Mesenchymal stem cell (in vitro differentiated cells and primary cell): ENCODE measurements at regions not wholly inside any gene's neighbourhood (a gene's known extent, or its start where the extent isn't known, plus 50 kb on each side); places are given as distances from the start of the nearest gene placed in this dataset.
A peak's percentile ranks its signal among the peaks of the same experiment; 100 is the strongest.

ENCODE experiments used
- DNase-seq: peaks from one replicate; pipeline ENCODE4 v3.0.0-alpha.2; 2013
- H2AFZ ChIP-seq: one replicate; pipeline ENCODE4 v1.6.1; 2013; ENCODE audit warnings: low read depth, mild to moderate bottlenecking, control low read depth, inconsistent platforms, low read length, moderate library complexity
- H2AK5ac ChIP-seq: 2 replicates; pipeline ENCODE4 v1.6.1; 2013; ENCODE audit warnings: low read length, moderate library complexity, mild to moderate bottlenecking, inconsistent platforms; ENCODE audit not compliant: severe bottlenecking
- H2BK120ac ChIP-seq: one replicate; pipeline ENCODE4 v1.6.1; 2013; ENCODE audit warnings: low read depth, mild to moderate bottlenecking, inconsistent platforms, low read length, moderate library complexity
- H2BK12ac ChIP-seq, 2 experiments: one replicate each; pipeline ENCODE4 v1.6.1; 2013; ENCODE audit warnings: inconsistent platforms in 2 of 2, low read length in 2 of 2, mild to moderate bottlenecking in 2 of 2, moderate library complexity in 2 of 2, control low read depth in 1 of 2
- H2BK15ac ChIP-seq: one replicate; pipeline ENCODE4 v1.6.1; 2013; ENCODE audit warnings: mild to moderate bottlenecking, low read depth, inconsistent platforms; ENCODE audit not compliant: poor library complexity, severe bottlenecking
- H2BK5ac ChIP-seq: 2 replicates; pipeline ENCODE4 v1.6.1; 2013; ENCODE audit warnings: low read depth, mild to moderate bottlenecking, low read length, control low read depth, inconsistent platforms; ENCODE audit not compliant: poor library complexity, severe bottlenecking
- H3K14ac ChIP-seq, 2 experiments: one replicate each; pipeline ENCODE4 v1.6.1; 2013; ENCODE audit warnings: inconsistent platforms in 2 of 2, low read length in 2 of 2, control low read depth in 1 of 2, mild to moderate bottlenecking in 1 of 2, moderate library complexity in 1 of 2
- H3K18ac ChIP-seq, 2 experiments: one replicate each; pipeline ENCODE4 v1.6.1; 2013; ENCODE audit warnings: inconsistent platforms in 2 of 2, low read length in 2 of 2, control low read depth in 1 of 2, low read depth in 1 of 2, mild to moderate bottlenecking in 1 of 2
- H3K23ac ChIP-seq, 2 experiments: one replicate each; pipeline ENCODE4 v1.6.1; 2013; ENCODE audit warnings: inconsistent platforms in 2 of 2, low read length in 2 of 2, mild to moderate bottlenecking in 2 of 2, moderate library complexity in 2 of 2, control low read depth in 1 of 2
- H3K27ac ChIP-seq: 2 replicates; pipeline ENCODE4 v1.5.1; 2013; ENCODE audit warnings: mild to moderate bottlenecking, moderate library complexity, low read length, control low read depth, inconsistent platforms; ENCODE audit not compliant: poor library complexity, severe bottlenecking
- H3K27me3 ChIP-seq, 2 experiments: 2 replicates each; pipeline versions ENCODE4 v1.6.1 to v1.7.0; 2013; ENCODE audit warnings: low read length in 2 of 2, mild to moderate bottlenecking in 2 of 2, moderate library complexity in 2 of 2, control low read depth in 1 of 2, inconsistent platforms in 1 of 2; ENCODE audit not compliant: control insufficient read depth in 1 of 2, insufficient read depth in 1 of 2
- H3K36me3 ChIP-seq, 2 experiments: 2 replicates each; pipeline versions ENCODE4 v1.6.1 to v1.7.0; 2013; ENCODE audit warnings: low read length in 2 of 2, control low read depth in 1 of 2, inconsistent platforms in 1 of 2, low read depth in 1 of 2, mild to moderate bottlenecking in 1 of 2; ENCODE audit not compliant: insufficient read depth in 2 of 2, control insufficient read depth in 1 of 2
- H3K4ac ChIP-seq, 2 experiments: one replicate each; pipeline ENCODE4 v1.6.1; 2013; ENCODE audit warnings: inconsistent platforms in 2 of 2, low read length in 2 of 2, mild to moderate bottlenecking in 2 of 2, moderate library complexity in 2 of 2, control low read depth in 1 of 2, low read depth in 1 of 2
- H3K4me1 ChIP-seq: 2 replicates; pipeline ENCODE4 v1.6.1; 2013; ENCODE audit warnings: low read depth, low read length, control low read depth; ENCODE audit not compliant: control insufficient read depth, insufficient read depth
- H3K4me2 ChIP-seq: 2 replicates; pipeline ENCODE4 v1.6.1; 2013; ENCODE audit warnings: low read length, mild to moderate bottlenecking, inconsistent platforms; ENCODE audit not compliant: poor library complexity, severe bottlenecking
- H3K4me3 ChIP-seq, 2 experiments: 2 replicates each; pipeline versions ENCODE4 v1.5.1 to v1.7.0; 2013; ENCODE audit warnings: low read length in 2 of 2, mild to moderate bottlenecking in 2 of 2, control low read depth in 1 of 2, low read depth in 1 of 2; ENCODE audit not compliant: insufficient read depth in 1 of 2
- H3K79me1 ChIP-seq: replicated peaks from 2 replicates; pipeline ENCODE4 v1.6.1; 2013; ENCODE audit warnings: mild to moderate bottlenecking, control low read depth, low read length, inconsistent platforms; ENCODE audit not compliant: poor library complexity, severe bottlenecking
- H3K9ac ChIP-seq: 2 replicates; pipeline ENCODE4 v1.7.0; 2013; ENCODE audit warnings: mild to moderate bottlenecking, low read length, moderate library complexity
- H3K9me3 ChIP-seq: 2 replicates; pipeline ENCODE4 v1.7.0; 2013; ENCODE audit warnings: mild to moderate bottlenecking, low read length; ENCODE audit not compliant: control insufficient read depth
- H4K8ac ChIP-seq: one replicate; pipeline ENCODE4 v1.6.1; 2013; ENCODE audit warnings: inconsistent platforms, mild to moderate bottlenecking, low read length, moderate library complexity
- H4K91ac ChIP-seq: one replicate; pipeline ENCODE4 v1.6.1; 2013; ENCODE audit warnings: mild to moderate bottlenecking, low read length, inconsistent platforms
- WGBS: methylation state at CpG from one replicate; pipeline ENCODE4 v1.1.7; 2013; ENCODE audit warnings: mixed read lengths; 5-methylcytosine and 5-hydroxymethylcytosine counted together

GRCh38 chr11:122189229-122189628 lies 73.2 kb upstream of the BLID start:
- H2BK15ac ChIP-seq, result no peak overlapping the region
- H3K4me2 ChIP-seq, result no peak overlapping the region
- peaks cover 0 to 26% of the 10 kb centered on the region in 2 experiments for H3K36me3 ChIP-seq
- H3K18ac ChIP-seq, result no peak overlapping the region
- H3K27me3 ChIP-seq, result no peaks in the 10 kb centered on the region
- no peak overlapping the region for H4K8ac ChIP-seq
- WGBS, result 10% methylated on average over 2 of the region's 2 CpGs
- H2AK5ac ChIP-seq, result no peak overlapping the region
- H2AFZ ChIP-seq, result no peak overlapping the region
- DNase-seq, result peak; percentile 93
- H4K91ac ChIP-seq, result no peak overlapping the region
- H2BK120ac ChIP-seq, result no peak overlapping the region
- H3K9ac ChIP-seq, result peak overlapping the region; percentile 79
- H3K23ac ChIP-seq, result no peak overlapping the region
- no peak overlapping the region for H2BK5ac ChIP-seq
- peak overlapping the region; percentile 93 for H3K27ac ChIP-seq
- H3K4me1 ChIP-seq, result peaks cover 1% of the 10 kb centered on the region
- H2BK12ac ChIP-seq, result no peak overlapping the region
- H3K9me3 ChIP-seq, result peaks cover 19% of the 10 kb centered on the region
- H3K14ac ChIP-seq, result no peak overlapping the region
- no peak overlapping the region for H3K4ac ChIP-seq
- H3K4me3 ChIP-seq, result no peak overlapping the region
- H3K79me1 ChIP-seq, result peaks cover 9% of the 10 kb centered on the region

DNA sequence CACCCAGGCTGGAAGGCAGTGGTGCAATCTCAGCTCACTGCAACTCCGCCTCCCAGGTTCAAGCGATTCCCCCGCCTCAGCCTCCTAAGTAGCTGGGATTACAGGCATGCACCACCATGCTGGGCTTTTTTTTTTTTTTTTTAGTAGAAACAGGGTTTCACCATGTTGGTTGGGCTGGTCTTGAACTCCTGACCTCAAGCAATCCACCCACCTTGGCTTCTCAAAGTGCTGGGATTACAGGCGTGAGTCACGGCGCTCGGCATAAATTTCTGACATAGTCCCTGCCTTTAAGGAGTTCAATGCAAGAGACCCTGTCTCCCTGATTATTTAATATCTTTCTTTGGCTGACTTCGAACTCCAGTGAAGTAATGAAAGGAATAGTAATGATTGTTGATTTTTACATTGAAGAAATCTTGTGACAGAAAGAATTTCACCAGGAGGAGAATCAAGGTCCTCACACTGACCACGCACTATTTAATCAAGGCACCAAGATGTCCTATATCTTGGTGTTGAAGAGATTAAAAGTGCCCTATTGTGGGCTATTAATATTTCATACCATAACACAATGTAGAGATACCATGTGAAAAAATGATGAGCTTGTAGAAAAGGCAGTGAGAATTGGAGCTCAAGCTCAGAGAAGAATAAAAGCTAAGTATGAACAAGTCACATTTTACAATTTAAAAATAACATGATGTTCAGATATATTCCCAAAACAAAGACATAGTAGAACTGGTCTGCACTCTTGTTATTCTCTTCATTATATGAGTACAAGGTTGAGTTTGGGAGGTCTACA lies 71.6 kb upstream of the BLID start:
- H3K4me2 ChIP-seq, result no peak overlapping the region
- peaks cover 19% of the 10 kb centered on the region for H3K9me3 ChIP-seq
- no peak overlapping the region for H3K23ac ChIP-seq
- H3K14ac ChIP-seq, result no peak overlapping the region
- no peak overlapping the region for H4K8ac ChIP-seq
- no peak overlapping the region for H2BK5ac ChIP-seq
- H2AFZ ChIP-seq, result no peak overlapping the region
- H3K4me1 ChIP-seq, result no peaks in the 10 kb centered on the region
- peak overlapping the region; percentile 30 to 70 for H3K18ac ChIP-seq
- peak overlapping the region; percentile 5 for H2BK120ac ChIP-seq
- no peak overlapping the region for H3K4me3 ChIP-seq
- H3K9ac ChIP-seq, result peak overlapping the region; percentile 79
- H2AK5ac ChIP-seq, result peak overlapping the region; percentile 80
- DNase-seq, result no peak
- peaks cover 8% of the 10 kb centered on the region for H3K79me1 ChIP-seq
- H3K4ac ChIP-seq, result no peak overlapping the region
- H3K27ac ChIP-seq, result no peak overlapping the region
- H3K36me3 ChIP-seq, result peaks cover 0 to 26% of the 10 kb centered on the region in 2 experiments
- no peak overlapping the region for H2BK12ac ChIP-seq
- WGBS, result 87% methylated on average over 6 of the region's 9 CpGs
- H3K27me3 ChIP-seq, result no peaks in the 10 kb centered on the region
- no peak overlapping the region for H4K91ac ChIP-seq
- H2BK15ac ChIP-seq, result no peak overlapping the region

- Histone ChIP-seq H4K8ac (no peak overlapping the region), H3K18ac (peak overlapping the region in 1 of 2 experiments; percentile 70), H3K4ac (no peak overlapping the region), H3K27ac (peak overlapping the region; percentile 20), H3K36me3 (peaks cover 0 to 26% of the 10 kb centered on the region in 2 experiments), H3K23ac (no peak overlapping the region), H3K27me3 (no peaks in the 10 kb centered on the region), H3K4me1 (no peaks in the 10 kb centered on the region), H3K14ac (no peak overlapping the region), H3K4me2 (no peak overlapping the region), H3K4me3 (peak overlapping the region in 1 of 2 experiments; percentile 15), H3K79me1 (peaks cover 8% of the 10 kb centered on the region), H3K9me3 (peaks cover 19% of the 10 kb centered on the region), H4K91ac (no peak overlapping the region), H2BK12ac (no peak overlapping the region), H2BK15ac (no peak overlapping the region), H2AFZ (no peak overlapping the region), H3K9ac (peak overlapping the region; percentile 39), H2BK5ac (peak overlapping the region; percentile 44), H2BK120ac (peak overlapping the region; percentile 49), H2AK5ac (no peak overlapping the region)
- 64% methylated on average over 2 of the region's 3 CpGs for WGBS
- DNase-seq, result peak; percentile 98
These were observed 70.5 kb upstream of the BLID start for GRCh38 chr11:122186439-122187080.

DNA sequence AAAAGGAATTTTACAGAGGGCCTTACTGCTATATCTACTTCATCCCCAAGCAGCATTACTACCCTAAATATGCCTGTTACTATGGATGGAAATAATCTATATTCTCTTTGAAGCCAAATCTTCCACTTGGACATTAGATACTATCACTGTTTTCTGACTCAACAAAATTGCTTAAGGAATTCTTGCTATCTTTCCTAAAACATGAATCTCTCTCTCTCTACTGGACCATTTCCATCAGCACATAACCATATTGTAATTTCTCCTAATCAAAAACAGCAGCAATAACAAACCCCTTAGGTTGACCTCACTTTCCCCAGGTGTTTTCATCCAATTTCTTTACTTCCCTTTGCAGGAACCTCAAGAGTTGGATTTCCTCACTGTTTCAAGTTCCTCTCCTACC lies 67.9 kb upstream of the BLID start:
- Histone ChIP-seq H2AFZ (no peak overlapping the region), H3K14ac (no peak overlapping the region), H2BK120ac (no peak overlapping the region), H3K27ac (no peak overlapping the region), H3K36me3 (peaks cover 0 to 27% of the 10 kb centered on the region in 2 experiments), H2AK5ac (no peak overlapping the region), H3K27me3 (no peaks in the 10 kb centered on the region), H3K23ac (no peak overlapping the region), H3K4me3 (no peak overlapping the region), H3K4ac (no peak overlapping the region), H2BK12ac (no peak overlapping the region), H3K4me1 (peaks cover 2% of the 10 kb centered on the region), H3K9me3 (peaks cover 19% of the 10 kb centered on the region), H2BK15ac (no peak overlapping the region), H3K18ac (no peak overlapping the region), H4K8ac (no peak overlapping the region), H4K91ac (no peak overlapping the region), H3K4me2 (no peak overlapping the region), H3K9ac (no peak overlapping the region), H3K79me1 (peaks cover 8% of the 10 kb centered on the region), H2BK5ac (no peak overlapping the region)
- DNase-seq, result no peak
